ENCODE measurements at regions not wholly inside any gene's neighbourhood (a gene's known extent, or its start where the extent isn't known, plus 50 kb on each side); places are given as distances from the start of the nearest gene placed in this dataset.

- TF ChIP-seq EZH2phosphoT487 (IDR thresholded peaks at IDR 0.05; ENCODE audit: insufficient read depth, low read depth) (no peak), EZH2 (IDR thresholded peaks at IDR 0.05; ENCODE audit: insufficient read depth, poor library complexity, severe bottlenecking) (no peak)
Observed at GRCh38 chr9:13644675-13645074, 365.2 kb upstream of the MPDZ start.

Data from GM23248 (cell line).